LNCAP (cell line): ENCODE measurements at regions not wholly inside any gene's neighbourhood (a gene's known extent, or its start where the extent isn't known, plus 50 kb on each side); places are given as distances from the start of the nearest gene placed in this dataset.

Source experiments
- CTCF ChIP-seq: fragments of 450-650 bp; IDR thresholded peaks from 2 replicates; pipeline ENCODE4 v1.5.1; 2017; ENCODE audit warnings: mild to moderate bottlenecking

- no peak for TF ChIP-seq CTCF
These were observed 405.9 kb upstream of the RBFOX1 start for GRCh38 chr16:6926762-6927161.

GRCh38 chr16:6926341-6926740, 406.3 kb upstream of the RBFOX1 start:
- TF ChIP-seq CTCF = no peak

- TF ChIP-seq CTCF = no peak
These were observed 414.0 kb upstream of the RBFOX1 start for GRCh38 chr16:6918646-6919045.

GRCh38 chr16:6916946-6917345, 415.7 kb upstream of the RBFOX1 start:
- TF ChIP-seq CTCF = no peak

GRCh38 chr16:6913566-6913965, 419.1 kb upstream of the RBFOX1 start:
- no peak for TF ChIP-seq CTCF

- no peak for TF ChIP-seq CTCF
These were observed 422.3 kb upstream of the RBFOX1 start for GRCh38 chr16:6910301-6910700.

GRCh38 chr16:6905601-6906000, 427.0 kb upstream of the RBFOX1 start:
- no peak for TF ChIP-seq CTCF

- no peak for TF ChIP-seq CTCF
These were observed 429.0 kb upstream of the RBFOX1 start for GRCh38 chr16:6903671-6904070.
